ENCODE measurements at regions not wholly inside any gene's neighbourhood (a gene's known extent, or its start where the extent isn't known, plus 50 kb on each side); places are given as distances from the start of the nearest gene placed in this dataset.
"Not testable (repeated sequence)": the region's sequence is repeated elsewhere in the genome, so short reads cannot be mapped to it uniquely, and the experiment has no call there.

DNA sequence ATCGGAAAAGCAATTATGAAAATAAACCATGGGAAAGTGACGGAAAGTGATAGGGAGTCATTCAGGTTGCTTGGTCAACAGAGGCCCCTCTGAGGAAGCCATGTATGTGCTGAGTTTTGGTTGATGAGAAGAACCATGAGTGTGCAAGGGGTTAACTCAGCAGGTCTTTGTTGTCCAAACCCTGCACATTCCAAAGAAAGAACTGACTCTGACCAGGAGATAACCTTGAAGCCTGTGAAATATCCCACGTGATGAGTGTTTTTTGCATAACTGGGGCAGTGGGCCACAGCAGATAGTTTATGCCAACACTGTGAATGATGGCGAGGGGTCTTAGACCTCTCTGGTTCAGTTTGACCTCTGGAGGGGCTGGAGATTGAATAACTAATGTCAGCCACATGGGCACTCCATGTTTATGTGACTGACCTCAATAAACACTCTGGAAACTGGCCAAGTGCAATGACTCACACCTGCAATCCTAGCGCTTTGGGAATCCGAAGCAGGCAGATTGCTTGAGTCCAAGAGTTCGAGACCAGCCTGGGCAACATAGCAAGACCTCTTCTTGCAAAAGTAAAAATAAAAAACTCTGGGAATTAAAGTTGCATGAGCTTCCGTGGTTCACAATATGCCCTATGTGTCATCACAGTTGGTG is 154.0 kb upstream of the FOXK1 start:
- no peak for DNase-seq

GRCh38 chr7:4531236-4531635 is 150.9 kb upstream of the FOXK1 start:
- no peak for DNase-seq

- not testable (repeated sequence) for DNase-seq
Measured at GRCh38 chr7:4533339-4533738, 148.8 kb upstream of the FOXK1 start.

GRCh38 chr7:4549681-4550080 is 132.4 kb upstream of the FOXK1 start:
- no peak for DNase-seq

- no peak for DNase-seq
Measured at GRCh38 chr7:4550117-4550516, 132.0 kb upstream of the FOXK1 start.

DNA sequence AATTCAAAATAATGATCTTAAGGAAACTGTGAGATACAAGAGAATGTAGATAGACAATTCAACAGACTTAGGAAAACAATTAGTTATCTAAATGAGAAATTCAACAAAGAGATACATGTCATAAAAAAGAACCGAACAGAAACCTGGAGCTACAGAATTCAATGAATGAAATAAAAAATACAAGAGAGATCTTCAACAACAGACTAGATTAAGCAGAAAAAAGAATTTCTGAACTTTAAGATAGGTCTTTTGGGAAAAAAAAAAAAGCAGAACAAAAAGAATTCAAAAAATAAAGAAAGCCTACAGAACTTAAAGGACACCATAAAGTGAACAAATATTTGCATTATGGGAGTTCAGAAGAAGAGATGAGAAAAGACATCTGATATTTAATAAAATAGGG is 129.1 kb upstream of the FOXK1 start:
- DNase-seq = no peak

- DNase-seq = no peak
Measured at GRCh38 chr7:4556868-4557793, 125.0 kb upstream of the FOXK1 start.

- DNase-seq = no peak
Measured at GRCh38 chr7:4561795-4562194, 120.3 kb upstream of the FOXK1 start.

DNA sequence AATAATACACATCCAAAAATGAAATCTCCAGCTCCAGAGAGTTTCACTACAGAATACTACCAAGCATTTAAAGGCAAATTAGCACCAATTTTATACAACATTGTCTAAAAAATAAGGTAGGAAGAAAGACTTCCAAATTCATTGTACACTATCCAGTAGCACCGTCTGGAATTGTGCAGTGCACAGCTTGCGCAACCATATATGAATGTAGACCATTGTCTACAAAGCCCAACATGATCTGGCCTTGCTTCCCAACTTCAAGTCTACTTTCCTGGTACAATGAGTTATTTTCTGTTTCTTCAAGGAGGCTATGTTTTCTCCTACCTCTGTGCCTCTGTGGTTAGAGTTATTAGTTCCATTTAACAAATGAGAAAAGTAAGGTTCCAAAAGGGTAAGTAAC is 115.4 kb upstream of the FOXK1 start:
- no peak for DNase-seq

GRCh38 chr7:4574851-4575250 is 107.2 kb upstream of the FOXK1 start:
- no peak for DNase-seq

DNA sequence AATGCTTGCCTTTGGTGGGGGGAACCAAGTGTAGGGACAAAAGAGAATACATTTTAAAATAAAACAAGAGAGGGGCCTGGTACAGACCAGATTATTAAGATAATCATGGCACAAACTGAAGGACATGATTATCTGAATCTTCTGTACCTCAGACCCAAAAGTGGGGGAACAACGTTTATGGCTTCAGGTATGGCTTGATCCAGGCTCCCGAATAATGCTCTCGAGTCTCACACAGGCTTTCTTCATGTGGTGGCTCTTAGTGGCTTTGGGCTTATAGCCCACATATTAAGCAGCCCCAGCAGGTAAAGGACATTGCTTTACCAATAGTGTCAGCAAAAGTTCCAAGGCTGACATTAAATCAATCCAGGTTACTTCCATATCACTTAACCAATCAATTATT is 106.8 kb upstream of the FOXK1 start:
- DNase-seq = no peak

- no peak for DNase-seq
Measured at GRCh38 chr7:4602905-4603842, 78.9 kb upstream of the FOXK1 start.

- no peak for DNase-seq
Measured at GRCh38 chr7:4603843-4604231, 78.3 kb upstream of the FOXK1 start.

DNA sequence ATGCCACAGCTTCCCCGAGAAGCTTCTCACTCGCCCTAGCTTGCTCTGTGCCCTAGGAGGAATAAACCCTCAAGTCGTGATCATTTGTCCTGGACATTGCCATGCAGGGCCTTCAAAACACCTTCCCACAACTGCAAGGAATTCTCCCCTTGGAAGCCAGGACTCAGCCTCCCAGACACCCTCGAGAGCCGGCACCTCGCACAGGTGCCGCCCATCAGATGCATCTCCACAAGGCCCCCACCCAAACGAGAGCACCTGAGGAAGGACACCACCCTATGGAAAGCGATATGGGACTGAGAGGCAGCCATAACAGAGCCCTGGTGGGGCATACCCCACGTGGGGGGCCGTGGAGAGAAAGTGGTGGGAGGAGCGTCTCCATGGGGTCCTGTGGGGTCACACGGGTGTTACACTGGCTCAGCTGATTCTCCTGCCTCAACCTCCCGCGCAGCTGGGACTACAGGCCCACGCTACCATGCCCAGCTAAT is 77.6 kb upstream of the FOXK1 start:
- no peak for DNase-seq

DNA sequence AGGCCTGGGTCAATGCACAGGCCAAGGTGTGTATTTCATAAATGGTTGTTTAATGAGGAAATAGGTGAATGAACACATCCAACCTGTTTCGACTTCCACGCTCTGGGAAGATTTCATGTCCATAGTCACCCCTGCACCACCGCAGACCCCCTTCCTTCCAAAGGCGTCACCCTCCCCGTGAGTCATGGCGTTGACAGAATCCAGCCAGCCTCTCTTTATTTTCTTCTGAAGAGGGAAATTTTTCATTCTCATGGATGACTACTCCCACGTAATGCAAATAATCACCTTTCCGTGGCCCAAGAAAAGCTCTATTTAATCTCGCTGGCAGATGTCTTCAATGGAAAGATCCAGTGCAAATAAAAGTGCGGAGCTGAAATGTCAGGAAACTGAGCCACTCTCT is 75.3 kb upstream of the FOXK1 start:
- no peak for DNase-seq

GRCh38 chr7:4607311-4607729 is 74.8 kb upstream of the FOXK1 start:
- no peak for DNase-seq

DNA sequence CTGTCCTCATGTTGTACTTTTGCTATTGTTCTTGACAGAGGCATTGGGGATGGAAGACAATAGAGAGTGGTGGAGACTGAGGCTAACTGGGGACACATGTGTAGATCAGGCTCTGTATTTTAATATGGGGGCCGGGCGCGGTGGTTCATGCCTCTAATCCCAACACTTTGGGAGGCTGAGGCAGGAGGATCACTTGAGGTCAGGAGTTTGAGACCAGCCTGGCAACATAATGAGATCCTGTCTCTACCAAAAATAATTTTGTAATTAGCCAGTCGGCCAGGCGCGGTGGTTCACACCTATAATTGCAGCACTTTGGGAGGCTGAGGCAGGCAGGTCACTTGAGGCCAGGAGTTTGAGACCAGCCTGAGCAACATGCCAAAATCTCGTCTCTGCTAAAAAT is 72.5 kb upstream of the FOXK1 start:
- not testable (repeated sequence) for DNase-seq

- peak; percentile 64 for DNase-seq
Measured at GRCh38 chr7:4610768-4611467, 71.2 kb upstream of the FOXK1 start.

DNA sequence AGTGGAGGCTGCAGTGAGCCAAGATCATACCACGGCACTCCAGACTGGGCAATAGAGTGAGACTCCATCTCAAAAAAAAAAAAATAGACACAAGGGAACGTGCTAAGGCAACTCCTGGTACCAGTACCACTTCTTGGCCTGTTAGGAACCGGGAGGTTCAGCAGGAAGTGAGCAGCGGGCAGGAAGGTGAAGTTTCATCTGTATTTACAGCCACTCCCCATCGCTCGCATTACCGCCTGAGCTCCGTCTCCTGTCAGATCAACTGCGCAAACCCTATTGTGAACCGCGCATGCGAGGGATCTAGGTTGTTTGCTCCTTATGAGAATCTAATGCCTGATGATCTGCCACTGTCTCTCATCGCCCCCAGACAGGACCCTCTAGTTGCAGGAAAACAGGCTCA is 69.9 kb upstream of the FOXK1 start:
- no peak for DNase-seq

GRCh38 chr7:4612939-4613841 is 68.9 kb upstream of the FOXK1 start:
- DNase-seq = peak; percentile 37

DNA sequence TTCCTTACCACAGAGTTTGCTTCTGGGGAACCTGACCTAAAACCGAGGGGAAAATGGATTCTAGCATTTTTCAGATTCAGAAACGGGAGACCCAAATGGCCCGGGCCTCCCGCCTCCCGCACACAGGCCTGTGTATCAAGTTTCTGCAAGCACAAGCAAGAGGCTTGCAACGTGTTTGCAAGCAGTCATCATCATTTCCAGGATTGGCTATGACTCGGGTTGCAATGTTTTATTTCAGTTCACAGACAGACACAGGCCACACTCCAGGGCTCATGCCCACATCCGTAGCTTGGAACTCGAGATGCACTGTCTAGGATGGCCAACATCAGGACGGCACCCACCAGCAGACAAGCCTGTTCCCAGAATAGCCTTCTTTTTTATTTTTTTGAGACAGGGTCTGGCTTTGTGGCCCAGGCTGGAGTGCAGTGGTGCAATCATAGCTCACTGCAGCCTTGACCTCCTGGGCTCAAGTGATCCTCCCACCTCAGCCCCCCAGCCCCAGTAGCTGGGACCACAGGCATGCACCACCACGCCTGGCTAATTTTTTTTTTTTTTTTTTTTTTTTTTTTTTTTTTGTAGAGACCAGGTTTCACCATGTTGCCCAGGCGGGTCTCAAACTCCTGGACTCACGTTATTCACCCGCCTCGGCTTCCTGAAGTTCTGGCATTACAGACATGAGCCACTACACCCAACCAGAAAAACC is 68.1 kb upstream of the FOXK1 start:
- DNase-seq = peak; percentile 31
